GM21526 (cell line): ENCODE measurements at regions not wholly inside any gene's neighbourhood (a gene's known extent, or its start where the extent isn't known, plus 50 kb on each side); places are given as distances from the start of the nearest gene placed in this dataset.

ENCODE experiments used
- ATAC-seq: cut with Tn5 transposase; IDR thresholded peaks from one replicate; pipeline ENCODE4 v1.9.1; 2021; ENCODE audit warnings: moderate library complexity; ENCODE audit not compliant: unreplicated experiment, low FRiP score

DNA sequence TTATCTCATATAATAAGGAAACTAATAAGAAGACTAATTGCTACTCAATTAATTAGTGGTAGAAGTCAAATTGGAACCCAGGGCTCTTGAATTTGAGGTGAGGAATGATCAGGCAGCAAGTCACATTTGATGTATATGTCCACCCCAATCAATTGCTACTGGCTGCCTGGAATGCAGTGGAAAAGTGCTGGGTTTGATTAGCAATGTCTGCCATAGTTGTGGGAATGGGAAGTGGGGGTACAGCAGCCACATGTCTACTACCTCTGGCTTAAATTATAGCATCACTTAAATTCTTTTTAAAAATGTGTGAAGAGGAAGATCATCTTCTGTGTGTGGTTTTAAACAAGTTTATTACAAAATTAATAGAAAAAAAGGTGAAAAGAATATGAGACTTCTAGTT, 50.8 kb upstream of the NAV2 start:
- no peak for ATAC-seq

DNA sequence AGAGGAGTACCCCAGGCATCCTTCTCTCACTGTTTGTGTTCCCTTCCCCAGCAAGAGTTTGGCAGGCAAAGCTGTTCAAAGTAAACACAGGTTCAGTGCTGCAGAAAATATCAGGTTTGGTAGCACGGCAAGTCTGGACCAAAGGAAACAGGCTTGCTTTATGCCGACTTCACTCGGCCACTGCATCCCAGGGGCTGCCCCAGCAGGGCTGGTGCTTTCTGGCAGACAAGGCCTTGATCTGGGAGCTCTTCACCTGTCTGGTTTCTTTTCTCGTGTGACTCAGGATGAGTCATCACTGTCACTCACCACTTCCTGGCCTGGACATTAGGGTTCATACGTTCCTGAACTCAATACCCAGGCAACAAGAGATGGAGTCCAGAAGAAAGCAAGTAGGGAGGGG, 52.6 kb upstream of the NAV2 start:
- peak; percentile 100 for ATAC-seq

DNA sequence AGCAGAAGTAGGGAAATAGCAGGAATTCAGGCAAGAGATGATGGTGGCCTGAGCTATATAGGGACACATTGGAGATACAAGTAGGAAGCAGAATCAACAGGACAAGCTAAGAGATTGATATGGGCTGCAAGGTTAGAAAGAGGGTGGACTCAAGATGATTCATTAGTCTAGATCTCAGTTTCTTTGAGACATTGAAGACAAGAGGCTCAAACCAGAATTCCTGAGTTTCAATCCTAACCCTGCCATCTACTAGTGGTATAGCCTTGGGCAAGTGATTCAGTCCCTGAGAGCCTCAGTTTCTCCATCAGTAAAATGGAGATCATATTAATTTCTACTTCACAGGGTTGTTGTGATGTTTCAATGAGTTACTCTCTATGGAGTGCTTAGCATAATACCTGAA, 53.1 kb upstream of the NAV2 start:
- ATAC-seq, result no peak

DNA sequence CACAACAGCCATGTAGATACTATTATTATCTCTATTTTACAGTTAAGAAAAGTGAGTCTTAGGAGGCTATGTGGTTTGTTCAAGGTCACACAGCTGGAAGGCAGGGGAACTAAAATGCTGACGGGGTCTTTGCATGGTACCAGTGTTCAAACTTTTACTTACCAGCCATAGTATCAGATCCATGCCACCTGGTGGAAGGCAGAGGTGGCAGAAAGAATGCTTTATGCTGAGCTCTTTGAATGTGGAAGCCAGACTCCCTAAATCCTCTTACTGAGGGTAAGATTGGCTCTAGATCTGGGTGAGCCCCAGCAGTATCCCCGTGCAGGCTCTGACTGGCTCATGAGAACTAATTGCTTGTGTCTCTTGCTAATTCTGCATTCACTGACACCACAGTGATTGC, 54.3 kb upstream of the NAV2 start:
- ATAC-seq, result no peak

DNA sequence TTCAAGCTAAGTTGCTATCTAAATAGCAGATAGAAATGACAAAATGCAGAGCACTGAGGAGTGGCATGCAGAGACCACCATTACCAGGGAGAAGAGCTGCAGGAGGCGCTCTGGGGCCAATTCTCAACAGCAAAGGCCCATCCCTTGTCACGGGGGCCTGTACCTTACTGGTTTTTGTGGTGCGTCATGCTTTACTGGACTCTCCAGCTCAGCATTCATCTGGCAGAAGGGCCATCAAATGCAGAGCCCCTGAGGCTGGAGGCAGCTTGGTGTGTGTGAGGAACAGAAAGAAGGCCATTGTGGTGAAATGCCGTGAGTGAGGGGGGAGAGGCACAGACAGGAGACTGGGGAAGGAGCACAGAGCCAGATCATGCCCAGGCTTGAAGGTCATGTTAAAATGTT, 56.5 kb upstream of the NAV2 start:
- ATAC-seq, result no peak

DNA sequence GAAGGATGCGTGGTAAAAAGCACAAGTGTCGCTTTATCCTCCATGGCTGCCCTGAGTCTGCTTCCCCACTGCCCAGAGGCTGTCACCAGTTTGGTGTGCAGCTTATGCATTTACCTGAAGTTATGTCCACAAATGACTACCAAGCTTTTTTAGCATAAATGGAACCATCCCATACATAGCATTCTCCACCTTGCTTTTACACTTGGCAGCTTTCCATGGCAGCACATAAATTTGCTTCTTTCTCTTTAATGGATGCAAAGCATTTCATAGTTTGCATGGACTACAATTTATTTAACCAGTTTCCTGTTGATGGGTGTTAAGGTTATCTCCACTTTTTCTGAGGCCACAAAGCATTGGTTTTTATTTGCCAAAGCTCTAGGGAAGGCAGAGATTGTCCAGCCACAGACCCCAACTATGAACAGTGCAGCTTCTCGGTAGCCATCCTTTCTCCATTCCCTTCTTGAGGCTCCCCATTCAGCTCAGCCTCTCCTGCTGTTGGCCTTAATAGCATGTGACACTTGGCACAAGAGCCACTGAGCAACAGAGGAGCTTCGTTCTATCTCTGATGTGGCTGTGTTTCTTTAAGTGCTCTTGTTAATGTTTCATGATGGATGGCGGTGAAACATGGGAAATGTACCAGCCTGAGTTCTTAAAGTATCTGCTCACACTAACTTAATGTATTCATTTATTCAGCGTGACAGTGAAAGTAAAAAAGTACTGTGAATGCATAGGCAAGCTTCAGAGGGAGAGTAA, 59.8 kb upstream of the NAV2 start:
- no peak for ATAC-seq

DNA sequence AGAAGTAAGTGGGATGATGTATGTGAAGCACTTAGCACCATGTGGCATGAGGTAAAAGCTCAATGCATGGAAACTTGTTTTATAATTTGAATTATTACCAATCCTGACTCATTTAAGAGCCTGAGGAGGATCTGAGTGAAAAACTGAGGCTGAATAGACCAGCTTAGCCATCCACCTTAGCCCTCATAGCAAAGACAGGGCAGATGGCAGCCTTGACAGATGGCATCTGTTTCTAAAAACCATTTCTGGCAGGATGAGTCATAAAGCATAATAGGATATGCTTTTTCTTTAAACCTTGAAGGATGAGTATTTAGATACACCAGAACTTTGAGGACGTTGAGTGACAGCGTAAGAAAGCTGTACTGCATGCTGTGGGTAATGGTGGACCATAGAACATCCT, 61.0 kb upstream of the NAV2 start:
- no peak for ATAC-seq

DNA sequence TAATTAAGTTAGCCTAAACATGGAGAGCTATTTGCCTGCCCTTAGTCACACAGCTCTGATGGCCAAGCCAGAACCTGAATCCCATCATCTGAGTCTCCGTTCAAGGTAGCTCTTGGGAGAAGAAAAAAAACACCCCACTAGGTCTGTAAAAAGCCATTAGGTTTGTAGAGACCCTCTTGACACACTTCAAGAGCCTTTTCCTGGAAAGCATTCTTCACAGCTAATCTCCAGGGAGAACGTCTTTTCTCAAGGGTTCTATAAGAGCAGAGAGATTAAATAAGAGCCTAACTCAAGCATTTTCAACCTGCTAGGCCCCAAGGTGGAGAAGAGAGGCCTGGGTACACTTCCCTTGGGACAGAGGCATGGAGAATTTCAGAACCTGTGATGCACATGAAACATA, 61.6 kb upstream of the NAV2 start:
- no peak for ATAC-seq

DNA sequence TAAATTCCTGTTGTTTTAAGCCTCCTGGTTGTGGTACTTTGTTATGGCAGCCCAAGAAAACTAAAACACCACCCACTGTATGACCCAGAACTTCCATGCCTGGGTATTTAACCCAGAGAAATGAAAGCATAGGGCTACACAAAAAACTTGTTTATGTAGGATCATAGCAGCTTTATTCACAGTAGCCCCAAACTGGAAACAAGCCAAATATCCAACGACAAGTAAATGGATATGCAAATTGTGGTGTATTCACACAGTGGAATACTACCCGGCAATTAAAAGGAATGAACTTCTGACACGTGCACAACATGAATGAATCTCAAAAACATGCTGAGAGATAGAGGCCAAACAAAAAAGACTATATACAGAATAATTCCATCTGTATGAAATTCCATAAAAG, 62.2 kb upstream of the NAV2 start:
- no peak for ATAC-seq

DNA sequence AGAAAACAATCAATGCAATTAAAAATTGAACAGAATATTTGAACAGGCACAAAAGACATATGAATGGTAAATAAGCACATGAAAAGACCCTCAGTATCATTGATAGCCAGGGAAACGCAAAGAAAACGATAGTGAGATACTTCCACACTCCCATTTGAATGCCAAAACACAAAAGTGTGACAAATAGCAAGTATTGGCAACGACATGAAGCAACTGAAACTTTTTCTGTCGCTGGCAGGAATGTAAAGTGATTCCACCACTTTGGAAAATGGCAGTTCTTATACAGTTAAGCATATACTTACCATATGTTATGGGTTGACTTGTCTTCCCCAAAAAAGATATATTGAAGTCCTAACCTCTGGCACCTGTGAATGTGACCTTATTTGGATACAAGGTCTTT, 62.9 kb upstream of the NAV2 start:
- no peak for ATAC-seq

DNA sequence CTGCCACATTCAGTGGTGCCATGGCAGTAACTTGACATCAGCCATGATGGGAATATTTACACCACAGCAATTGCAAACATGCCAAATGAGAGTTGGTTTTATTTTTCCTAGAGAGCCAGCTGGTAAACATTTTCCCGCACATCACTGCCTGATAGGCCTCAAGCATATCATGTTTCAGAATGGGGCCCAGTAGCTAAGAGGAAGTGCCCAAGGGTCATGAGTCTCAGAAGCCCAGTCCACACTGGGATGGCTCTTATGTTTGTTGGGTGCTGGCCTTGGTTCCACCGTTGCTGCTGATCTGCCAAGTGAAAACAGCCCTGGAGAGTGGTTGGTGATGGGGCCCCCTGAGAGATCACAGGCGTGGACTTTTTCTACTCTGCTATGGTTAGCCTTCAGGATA, 64.3 kb upstream of the NAV2 start:
- ATAC-seq, result no peak

DNA sequence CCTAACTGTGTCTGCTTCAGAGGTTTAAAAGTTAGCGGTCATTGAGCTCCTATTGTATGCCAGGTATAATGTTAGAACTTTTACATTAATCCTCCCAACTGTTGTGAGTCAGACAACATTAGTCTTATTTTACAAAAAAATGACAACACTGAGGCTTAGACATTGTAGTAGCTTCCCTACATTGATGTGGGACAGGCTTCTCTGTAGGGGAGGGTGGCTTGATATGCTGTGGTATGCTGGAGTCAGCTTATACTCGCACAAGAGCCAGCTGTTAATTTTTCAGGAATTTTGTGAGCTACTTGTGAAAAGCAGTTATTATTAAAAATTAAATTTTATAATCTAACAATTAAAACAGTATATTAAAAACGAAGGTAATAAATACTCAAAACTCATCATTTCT, 64.8 kb upstream of the NAV2 start:
- no peak for ATAC-seq

DNA sequence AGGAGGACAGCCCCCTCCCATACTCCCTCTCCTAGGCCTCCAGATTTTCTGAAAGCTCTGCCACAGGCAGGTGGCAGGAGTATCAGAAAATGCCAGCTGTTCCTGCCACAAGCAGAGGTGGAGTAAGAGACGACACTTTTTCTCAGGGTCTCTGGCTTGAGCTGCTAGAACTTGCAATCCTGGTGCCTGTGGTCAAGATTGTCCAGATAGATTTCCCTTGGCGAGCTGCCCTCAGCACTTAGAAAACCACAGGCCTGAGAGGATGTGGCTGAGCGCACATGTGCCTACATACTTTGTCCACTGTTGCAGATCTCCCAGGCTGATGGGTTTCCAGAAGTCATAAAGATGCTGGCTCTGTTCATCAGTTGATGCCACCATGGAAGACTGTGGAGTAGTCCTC, 65.7 kb upstream of the NAV2 start:
- no peak for ATAC-seq

DNA sequence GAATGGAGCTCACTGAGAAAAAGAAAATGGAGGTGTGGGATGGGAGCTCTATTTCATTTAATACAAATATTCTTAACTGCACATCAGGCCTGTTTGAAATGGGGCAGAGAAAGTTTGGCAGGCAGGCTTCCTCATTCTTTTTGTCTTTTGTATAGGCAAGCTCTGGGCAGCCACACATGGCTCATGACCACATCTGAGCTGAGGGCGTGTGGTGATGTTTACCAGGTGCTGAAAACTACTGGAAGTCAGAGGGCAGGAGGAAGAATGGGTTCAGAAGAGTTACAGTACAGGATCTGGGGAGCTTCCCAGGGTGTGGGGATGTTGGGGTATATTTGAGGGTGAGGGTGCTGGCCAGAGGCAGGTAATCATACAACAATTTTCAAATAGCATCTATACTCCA, 66.3 kb upstream of the NAV2 start:
- ATAC-seq, result no peak

DNA sequence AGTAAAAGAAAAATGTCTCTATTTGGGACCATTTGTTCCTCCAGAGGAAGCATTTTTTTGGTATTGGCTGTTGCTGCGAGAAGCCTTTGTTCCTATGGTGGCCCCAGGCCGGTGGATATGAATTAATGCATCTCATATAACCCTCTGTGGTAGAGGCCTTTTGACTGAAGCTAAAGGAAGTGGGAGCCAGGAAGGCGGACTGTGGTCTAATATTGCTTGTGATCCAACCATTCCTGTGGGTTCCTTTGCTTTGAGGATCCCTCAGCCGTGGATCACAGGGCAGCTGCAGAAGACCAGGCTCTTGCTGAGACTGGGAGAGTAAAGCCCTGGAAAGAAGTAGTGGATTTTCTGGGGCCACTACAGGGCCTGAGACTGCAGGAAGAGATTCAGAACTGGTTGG, 68.3 kb upstream of the NAV2 start:
- ATAC-seq, result no peak

DNA sequence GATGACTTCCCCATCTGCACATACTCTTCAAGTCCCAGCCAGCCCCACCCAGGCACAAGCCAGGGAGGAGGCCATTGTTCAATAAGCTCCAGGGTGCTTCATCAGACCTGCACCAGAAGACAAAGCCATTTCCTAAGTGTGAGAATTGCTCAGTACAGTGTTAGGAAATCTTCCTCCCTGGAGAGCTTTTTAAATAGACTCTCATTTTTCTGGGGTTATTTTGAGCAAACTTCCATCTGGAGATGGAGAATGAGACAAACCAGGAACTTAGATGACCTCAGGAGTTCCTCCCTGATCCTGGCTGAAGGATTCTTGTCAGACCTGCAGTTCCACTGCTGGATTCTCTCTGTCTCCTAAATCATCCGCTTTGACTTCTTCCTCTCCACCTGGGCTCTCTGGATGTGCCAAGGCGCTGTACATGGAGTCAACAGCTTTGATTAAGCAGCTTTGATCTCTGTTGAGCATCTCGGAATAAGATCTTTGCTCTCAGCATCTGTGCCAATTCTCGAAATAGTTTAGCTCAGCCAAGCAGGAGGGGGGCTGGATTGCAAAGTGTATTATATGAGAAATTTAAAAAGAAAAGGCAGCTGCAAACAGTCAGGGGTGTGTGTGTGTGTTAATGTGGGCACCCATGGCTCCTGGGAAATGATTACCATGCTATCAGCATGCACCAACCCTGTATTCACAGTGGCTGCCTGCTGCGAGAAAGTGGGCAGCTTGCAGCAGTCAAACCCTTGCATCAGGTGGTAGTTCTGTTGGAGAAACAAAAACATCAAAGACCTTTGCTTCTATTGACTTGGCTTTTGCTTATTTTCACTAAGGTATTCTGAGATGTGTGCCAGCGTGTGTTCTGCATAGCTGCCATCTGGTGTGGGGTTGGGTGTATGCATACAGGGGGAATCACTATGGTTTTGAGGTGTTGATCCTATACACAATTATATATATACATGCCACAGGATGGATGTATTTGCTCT, 70.2 kb upstream of the NAV2 start:
- no peak for ATAC-seq

DNA sequence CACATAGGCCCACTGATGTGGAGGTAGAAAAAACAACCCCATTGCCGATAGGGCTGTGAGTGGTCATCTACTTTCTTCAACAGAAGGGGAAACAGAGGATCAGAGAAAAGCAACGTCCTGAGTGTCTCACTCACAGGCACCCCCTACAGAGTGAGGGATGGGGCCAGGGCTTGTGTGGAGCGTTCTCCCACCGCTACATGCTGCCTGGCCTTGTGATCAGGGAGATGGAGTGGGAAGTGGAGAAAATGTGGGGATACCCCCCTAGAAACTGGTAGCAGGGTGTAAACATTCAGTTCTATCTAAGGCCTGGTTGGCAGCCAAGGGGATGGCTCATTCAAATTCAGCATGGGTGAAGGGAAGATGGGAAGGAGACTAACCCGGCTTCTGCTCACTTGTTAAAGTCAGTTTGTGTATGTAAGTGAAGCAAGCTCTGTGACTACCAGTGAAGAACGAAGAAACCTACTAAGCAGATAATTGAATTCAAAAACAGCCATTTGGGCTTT, 73.0 kb upstream of the NAV2 start:
- ATAC-seq, result no peak

DNA sequence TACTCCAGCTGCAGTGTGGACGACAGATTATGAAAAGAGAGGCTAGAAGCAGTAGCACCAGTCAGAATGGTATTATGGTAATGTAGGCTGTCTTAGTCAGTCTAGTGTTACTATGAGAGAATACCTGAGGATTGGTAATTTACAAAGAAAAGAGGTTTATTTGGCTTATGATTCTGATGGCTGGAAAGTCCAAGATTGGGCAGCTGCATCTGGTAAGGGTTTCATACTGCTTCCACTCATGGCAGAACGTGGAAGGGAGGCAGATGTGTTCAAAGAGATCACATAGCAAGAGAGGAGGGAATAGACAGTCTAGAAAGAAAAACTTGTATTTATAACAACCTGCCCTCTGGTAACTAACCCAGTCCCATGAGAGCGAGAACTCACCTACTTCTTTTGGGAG, 77.3 kb upstream of the NAV2 start:
- ATAC-seq, result no peak

DNA sequence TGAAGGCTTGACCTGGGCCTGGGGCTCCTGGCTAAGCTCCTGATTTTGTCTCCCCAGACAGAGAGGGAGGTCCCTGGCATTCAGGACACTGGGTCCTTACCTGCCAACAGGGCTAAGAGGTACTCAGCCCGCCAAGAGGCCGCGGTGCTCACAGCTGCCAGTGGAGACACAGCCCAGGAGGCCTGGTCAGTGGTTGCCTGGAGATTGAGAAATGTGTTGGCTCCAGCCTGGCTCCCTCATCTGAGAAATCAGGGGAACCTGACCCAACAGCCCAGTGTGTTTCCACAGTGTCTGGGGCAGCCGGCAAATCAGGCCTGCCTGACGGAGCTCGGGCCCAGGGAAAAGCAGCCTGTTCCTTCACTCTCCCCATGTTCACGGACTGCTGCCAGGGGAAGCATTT, 79.4 kb upstream of the NAV2 start:
- no peak for ATAC-seq

DNA sequence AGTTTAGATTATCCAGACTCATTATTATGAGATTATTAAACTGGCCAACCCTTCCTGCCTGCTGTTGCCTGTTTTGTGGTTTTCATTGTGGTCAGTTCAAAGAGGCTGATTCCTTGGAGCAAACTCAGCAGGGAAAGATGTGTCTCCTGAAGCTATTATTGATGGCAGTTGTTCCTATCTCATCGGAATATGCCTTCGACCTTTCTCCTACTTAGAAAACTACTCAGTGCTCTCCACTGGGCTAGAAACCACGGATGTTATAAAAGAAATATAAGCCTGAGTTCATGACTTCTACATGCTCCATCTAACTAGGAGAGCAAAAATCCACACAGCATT, 80.2 kb upstream of the NAV2 start:
- no peak for ATAC-seq

DNA sequence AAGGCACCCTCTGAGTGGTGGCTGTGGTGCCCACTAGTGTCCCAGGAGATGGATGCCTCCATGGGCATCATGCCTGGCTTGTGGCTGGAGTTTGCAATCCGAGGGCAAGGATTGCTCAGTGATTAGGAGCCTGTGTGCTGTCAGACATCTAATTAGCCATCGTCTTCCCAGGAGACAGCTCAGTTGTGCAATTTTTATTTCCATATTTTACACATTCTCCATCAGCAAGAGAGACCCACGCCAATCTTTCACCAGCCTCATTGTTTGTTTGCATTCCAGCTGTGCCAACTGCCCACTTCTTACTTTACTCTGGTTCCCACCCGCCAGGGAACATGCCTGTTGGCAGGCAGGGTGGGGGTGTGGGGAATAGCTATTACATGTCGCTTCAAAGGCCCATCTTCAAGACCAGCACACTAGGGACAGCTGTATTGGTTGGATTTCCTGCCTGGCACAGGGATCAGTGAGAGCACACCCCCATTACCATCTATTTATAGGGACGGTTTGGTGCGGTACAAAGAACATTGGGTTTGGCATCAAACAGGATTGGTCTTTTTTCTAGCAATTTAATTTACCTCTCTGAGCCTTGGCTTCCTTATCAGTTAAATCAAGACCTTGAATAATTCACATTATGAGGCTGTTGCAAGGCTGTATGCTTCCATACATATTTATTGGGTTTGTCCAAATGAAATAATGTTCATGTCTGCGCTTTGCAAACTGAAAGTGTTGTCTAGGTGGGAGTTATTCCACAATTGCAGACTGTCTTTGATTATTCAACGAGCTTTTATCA, 80.7 kb upstream of the NAV2 start:
- ATAC-seq, result no peak
